GM12878 (cell line): ENCODE measurements at regions not wholly inside any gene's neighbourhood (a gene's known extent, or its start where the extent isn't known, plus 50 kb on each side); places are given as distances from the start of the nearest gene placed in this dataset.

Experiments
- ATAC-seq: fragments of 200-7000 bp; cut with Tn5 transposase; 3 replicates; pipeline ENCODE4 v1.9.1; 2020; ENCODE audit warnings: mild to moderate bottlenecking, moderate library complexity
- BruUV-seq: library from RNA; stranded (reverse); fragments of 400-500 nt; replicated peaks from 2 replicates; lab custom pipeline; 2021; lab: Mats Ljungman, UMichigan
- CTCF ChIA-PET: fragments of 300-600 bp; sonication (Branson Sonifier 250); formaldehyde crosslinking; extraction: SDS; loops from one replicate; lab custom pipeline; 2021; ENCODE audit warnings: inconsistent platforms; lab: Yijun Ruan, JAX
- POLR2A ChIA-PET: fragments of 350-600 bp; formaldehyde crosslinking; extraction: SDS; loops from one replicate; lab custom pipeline; 2021; ENCODE audit warnings: inconsistent platforms; lab: Charles Lee
- RAD21 ChIA-PET: fragments of 300-600 bp; sonication (Branson Sonifier 250); formaldehyde crosslinking; loops from one replicate; lab custom pipeline; 2023; ENCODE audit warnings: antibody characterized with exemption; ENCODE audit not compliant: unreplicated experiment; lab: Charles Lee
- SMC1A ChIA-PET: fragments of 300-600 bp; sonication (Branson Sonifier 250); formaldehyde crosslinking; loops from one replicate; lab custom pipeline; 2023; ENCODE audit not compliant: unreplicated experiment, uncharacterized antibody; lab: Charles Lee
- DNase-seq: peaks from one replicate; pipeline ENCODE4 v3.0.0-alpha.2; 2011; ENCODE audit warnings: low read depth, low spot score
- FAIRE-seq: peaks from 3 replicates; lab custom pipeline; 2011; peaks lifted over from hg19 to GRCh38; lab: Jason Lieb, UNC
- H2AFZ ChIP-seq: 2 replicates; pipeline ENCODE4 v1.6.0; 2011; ENCODE audit warnings: low read depth, low read length, control low read depth; ENCODE audit not compliant: control insufficient read depth
- H3K27ac ChIP-seq: 2 replicates; pipeline ENCODE4 v1.5.1; 2011; ENCODE audit warnings: control low read depth; ENCODE audit not compliant: control insufficient read depth, insufficient read depth
- H3K27me3 ChIP-seq, 2 experiments: replicated peaks in 1 of 2; 2 replicates each; pipeline versions ENCODE4 v1.6.0 to v1.6.1; 2011; ENCODE audit warnings: low read length in 1 of 2; ENCODE audit not compliant: control insufficient read depth in 2 of 2, insufficient read depth in 2 of 2
- H3K36me3 ChIP-seq, 2 experiments: 2 replicates each; pipeline ENCODE4 v1.5.1; 2011; ENCODE audit warnings: low read length in 1 of 2; ENCODE audit not compliant: control insufficient read depth in 2 of 2, insufficient read depth in 2 of 2
- H3K4me1 ChIP-seq: 2 replicates; pipeline ENCODE4 v1.6.1; 2011; ENCODE audit warnings: mild to moderate bottlenecking, low read length, moderate library complexity, mixed read lengths; ENCODE audit not compliant: control insufficient read depth, insufficient read depth
- H3K4me2 ChIP-seq: 2 replicates; pipeline ENCODE4 v1.6.0; 2011; ENCODE audit warnings: control low read depth; ENCODE audit not compliant: control insufficient read depth, insufficient read depth
- H3K4me3 ChIP-seq: fragments of 200-600 bp; sonication (generic); 2 replicates; pipeline ENCODE4 v1.5.1; 2016
- H3K79me2 ChIP-seq: 2 replicates; pipeline ENCODE4 v1.6.0; 2011; ENCODE audit warnings: low read length; ENCODE audit not compliant: control insufficient read depth, insufficient read depth
- H3K9ac ChIP-seq: 2 replicates; pipeline ENCODE4 v1.8.0; 2011; ENCODE audit warnings: low read length, control low read depth, mixed read lengths; ENCODE audit not compliant: control insufficient read depth, insufficient read depth
- H3K9me3 ChIP-seq: replicated peaks from 3 replicates; pipeline ENCODE4 v1.5.1; 2011; ENCODE audit warnings: mild to moderate bottlenecking, low read length; ENCODE audit not compliant: control insufficient read depth, insufficient read depth
- H4K20me1 ChIP-seq: 2 replicates; pipeline ENCODE4 v1.6.0; 2011; ENCODE audit not compliant: control insufficient read depth, insufficient read depth
- BACH1 ChIP-seq: fragments of 450-650 bp; IDR thresholded peaks from 2 replicates; pipeline ENCODE4 v1.6.1; 2017; ENCODE audit warnings: mild to moderate bottlenecking, borderline replicate concordance
- BHLHE40 ChIP-seq, 2 experiments: fragments of 450-650 bp in 1 of 2; IDR thresholded peaks; 2 replicates each; pipeline ENCODE4 v1.6.1; 2011 to 2017; ENCODE audit warnings: low read depth in 2 of 2, borderline replicate concordance in 1 of 2, improper control_type of control experiment in 1 of 2, low read length in 1 of 2, mild to moderate bottlenecking in 1 of 2
- DPF2 ChIP-seq: fragments of 450-650 bp; IDR thresholded peaks from 2 replicates; pipeline ENCODE4 v1.6.1; 2017; ENCODE audit warnings: mild to moderate bottlenecking
- IKZF2 ChIP-seq, 2 experiments: fragments of 450-650 bp; IDR thresholded peaks; 2 replicates each; pipeline ENCODE4 v1.6.1; 2017; ENCODE audit warnings: mild to moderate bottlenecking in 2 of 2, moderate library complexity in 2 of 2
- JUND ChIP-seq: IDR thresholded peaks from 2 replicates; pipeline ENCODE4 v1.6.1; 2012; ENCODE audit warnings: low read depth, mild to moderate bottlenecking, low read length, improper control_type of control experiment, moderate library complexity
- MYB ChIP-seq: fragments of 150-350 bp; IDR thresholded peaks from 2 replicates; pipeline ENCODE4 v1.6.1; 2014; ENCODE audit warnings: mild to moderate bottlenecking, low read depth, low read length, borderline replicate concordance
- MYC ChIP-seq: IDR thresholded peaks from 2 replicates; pipeline ENCODE4 v1.6.1; 2011; ENCODE audit warnings: mild to moderate bottlenecking, low read length, moderate library complexity, inconsistent platforms; ENCODE audit not compliant: insufficient read depth, insufficient replicate concordance, insufficient read length, severe bottlenecking
- NFIC ChIP-seq: IDR thresholded peaks from 2 replicates; pipeline ENCODE4 v1.6.1; 2012; ENCODE audit warnings: low read depth, mild to moderate bottlenecking, inconsistent platforms, low read length, moderate library complexity
- NFYA ChIP-seq: IDR thresholded peaks from 2 replicates; pipeline ENCODE4 v1.6.1; 2011; ENCODE audit warnings: low read depth, mild to moderate bottlenecking, low read length, improper control_type of control experiment, borderline replicate concordance
- RB1 ChIP-seq: fragments of 450-650 bp; formaldehyde crosslinking; IDR thresholded peaks from 2 replicates; pipeline ENCODE4 v1.6.1; 2017; ENCODE audit warnings: mild to moderate bottlenecking, borderline replicate concordance
- ZNF24 ChIP-seq: fragments of 450-650 bp; IDR thresholded peaks from 2 replicates; pipeline ENCODE4 v1.6.1; 2017; ENCODE audit warnings: antibody characterized with exemption, mild to moderate bottlenecking
- WGBS: methylation state at CpG from one replicate; pipeline ENCODE4 v1.1.6; 2016; ENCODE audit warnings: low lambda C conversion rate; ENCODE audit not compliant: insufficient replicate concordance, insufficient coverage; ENCODE audit errors: missing lambda C conversion rate; 5-methylcytosine and 5-hydroxymethylcytosine counted together
- in situ Hi-C: fragments of 300-500 bp; cut with MboI; formaldehyde crosslinking; loops from 9 replicates; pipeline ENCODE4 v1.14.3; 2018; ENCODE audit warnings: mixed read lengths
- intact Hi-C: fragments of 100-400 bp; cut with micrococcal nuclease; formaldehyde crosslinking; loops from one replicate; pipeline ENCODE4 v1.14.2; 2022; ENCODE audit not compliant: unreplicated experiment
- TF ChIP-seq, protein P1 (sequence below): IDR thresholded peaks from 2 replicates; pipeline ENCODE4 v1.6.1; 2011; ENCODE audit warnings: mild to moderate bottlenecking, low read depth, low read length, moderate library complexity; ENCODE audit not compliant: insufficient replicate concordance
- TF ChIP-seq, protein P2 (sequence below): IDR thresholded peaks from 2 replicates; pipeline ENCODE4 v1.6.1; 2011; ENCODE audit warnings: low read depth, mild to moderate bottlenecking, low read length, moderate library complexity, borderline replicate concordance; ENCODE audit errors: extremely low read depth
- TF ChIP-seq, protein P3 (sequence below): fragments of 450-650 bp; IDR thresholded peaks from 2 replicates; pipeline ENCODE4 v1.6.1; 2017; ENCODE audit warnings: mild to moderate bottlenecking, moderate library complexity

DNA sequence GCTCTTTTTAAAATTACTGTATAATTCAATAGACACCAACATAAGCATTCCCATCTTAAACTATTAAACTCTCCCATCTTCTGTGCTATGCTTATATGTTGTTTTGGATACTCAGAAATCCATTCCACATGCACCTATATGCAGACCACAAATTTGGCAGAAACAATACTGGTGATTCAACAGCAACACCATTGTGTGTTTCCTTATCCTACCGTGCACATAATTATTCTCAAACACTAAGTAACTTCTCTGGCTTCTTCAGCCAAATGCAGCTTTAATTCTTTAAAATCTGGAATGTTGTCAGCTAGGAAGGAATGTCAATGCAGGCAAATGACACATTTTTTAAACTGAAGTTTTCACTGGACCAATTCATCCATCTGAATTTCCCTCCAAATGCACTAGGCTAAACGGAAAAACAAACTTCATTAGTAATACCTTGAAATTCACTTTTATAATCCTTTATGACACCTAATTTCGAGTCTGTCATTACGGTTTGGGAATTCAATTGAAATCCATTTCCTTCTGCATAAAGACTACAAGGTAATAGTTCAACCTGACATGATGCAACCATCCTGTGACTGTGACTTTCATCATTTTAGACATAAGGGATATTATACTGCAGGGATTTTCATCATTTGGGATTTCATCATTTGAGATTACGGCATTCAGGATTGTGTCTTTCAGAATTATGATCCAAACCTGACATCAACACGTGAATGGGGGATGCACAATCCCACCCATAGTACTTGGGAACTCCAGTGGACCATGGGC lies 308.5 kb downstream of the LTN1 start:
- H2AFZ ChIP-seq: no peak overlapping the region
- H4K20me1 ChIP-seq: no peaks in the 10 kb centered on the region
- FAIRE-seq (no peak), ATAC-seq (no peak), DNase-seq (no peak)
- 20% methylated on average over 6 of the region's 6 CpGs for WGBS
- POLR2A ChIA-PET: no interaction called here
- H3K9ac ChIP-seq: no peak overlapping the region
- RAD21 ChIA-PET: no interaction called here
- TF ChIP-seq IKZF2 (IDR thresholded peaks at IDR 0.05) (no peak), JUND (no peak), NFYA (no peak), BACH1 (no peak), DPF2 (no peak), MYC (no peak), BHLHE40 (IDR thresholded peaks at IDR 0.05; ENCODE audit: borderline replicate concordance in 1 of 2, low read depth in 2 of 2, low read length in 1 of 2) (no peak), RB1 (no peak), NFIC (no peak), MYB (no peak), ZNF24 (no peak)
- TF ChIP-seq, protein P1, sequence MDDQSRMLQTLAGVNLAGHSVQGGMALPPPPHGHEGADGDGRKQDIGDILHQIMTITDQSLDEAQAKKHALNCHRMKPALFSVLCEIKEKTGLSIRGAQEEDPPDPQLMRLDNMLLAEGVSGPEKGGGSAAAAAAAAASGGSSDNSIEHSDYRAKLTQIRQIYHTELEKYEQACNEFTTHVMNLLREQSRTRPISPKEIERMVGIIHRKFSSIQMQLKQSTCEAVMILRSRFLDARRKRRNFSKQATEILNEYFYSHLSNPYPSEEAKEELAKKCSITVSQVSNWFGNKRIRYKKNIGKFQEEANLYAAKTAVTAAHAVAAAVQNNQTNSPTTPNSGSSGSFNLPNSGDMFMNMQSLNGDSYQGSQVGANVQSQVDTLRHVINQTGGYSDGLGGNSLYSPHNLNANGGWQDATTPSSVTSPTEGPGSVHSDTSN: no peak
- TF ChIP-seq, protein P2, sequence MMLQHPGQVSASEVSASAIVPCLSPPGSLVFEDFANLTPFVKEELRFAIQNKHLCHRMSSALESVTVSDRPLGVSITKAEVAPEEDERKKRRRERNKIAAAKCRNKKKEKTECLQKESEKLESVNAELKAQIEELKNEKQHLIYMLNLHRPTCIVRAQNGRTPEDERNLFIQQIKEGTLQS: no peak
- TF ChIP-seq, protein P3, sequence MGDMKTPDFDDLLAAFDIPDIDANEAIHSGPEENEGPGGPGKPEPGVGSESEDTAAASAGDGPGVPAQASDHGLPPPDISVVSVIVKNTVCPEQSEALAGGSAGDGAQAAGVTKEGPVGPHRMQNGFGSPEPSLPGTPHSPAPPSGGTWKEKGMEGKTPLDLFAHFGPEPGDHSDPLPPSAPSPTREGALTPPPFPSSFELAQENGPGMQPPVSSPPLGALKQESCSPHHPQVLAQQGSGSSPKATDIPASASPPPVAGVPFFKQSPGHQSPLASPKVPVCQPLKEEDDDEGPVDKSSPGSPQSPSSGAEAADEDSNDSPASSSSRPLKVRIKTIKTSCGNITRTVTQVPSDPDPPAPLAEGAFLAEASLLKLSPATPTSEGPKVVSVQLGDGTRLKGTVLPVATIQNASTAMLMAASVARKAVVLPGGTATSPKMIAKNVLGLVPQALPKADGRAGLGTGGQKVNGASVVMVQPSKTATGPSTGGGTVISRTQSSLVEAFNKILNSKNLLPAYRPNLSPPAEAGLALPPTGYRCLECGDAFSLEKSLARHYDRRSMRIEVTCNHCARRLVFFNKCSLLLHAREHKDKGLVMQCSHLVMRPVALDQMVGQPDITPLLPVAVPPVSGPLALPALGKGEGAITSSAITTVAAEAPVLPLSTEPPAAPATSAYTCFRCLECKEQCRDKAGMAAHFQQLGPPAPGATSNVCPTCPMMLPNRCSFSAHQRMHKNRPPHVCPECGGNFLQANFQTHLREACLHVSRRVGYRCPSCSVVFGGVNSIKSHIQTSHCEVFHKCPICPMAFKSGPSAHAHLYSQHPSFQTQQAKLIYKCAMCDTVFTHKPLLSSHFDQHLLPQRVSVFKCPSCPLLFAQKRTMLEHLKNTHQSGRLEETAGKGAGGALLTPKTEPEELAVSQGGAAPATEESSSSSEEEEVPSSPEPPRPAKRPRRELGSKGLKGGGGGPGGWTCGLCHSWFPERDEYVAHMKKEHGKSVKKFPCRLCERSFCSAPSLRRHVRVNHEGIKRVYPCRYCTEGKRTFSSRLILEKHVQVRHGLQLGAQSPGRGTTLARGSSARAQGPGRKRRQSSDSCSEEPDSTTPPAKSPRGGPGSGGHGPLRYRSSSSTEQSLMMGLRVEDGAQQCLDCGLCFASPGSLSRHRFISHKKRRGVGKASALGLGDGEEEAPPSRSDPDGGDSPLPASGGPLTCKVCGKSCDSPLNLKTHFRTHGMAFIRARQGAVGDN: no peak
- intact Hi-C loops: no loop called here
- H3K27me3 ChIP-seq: no peaks in the 10 kb centered on the region
- no peak overlapping the region for H3K27ac ChIP-seq
- SMC1A ChIA-PET: no interaction called here
- CTCF ChIA-PET: no interaction called here
- no peak overlapping the region for H3K4me2 ChIP-seq
- in situ Hi-C loops: no loop called here
- H3K4me3 ChIP-seq: no peak overlapping the region
- no peaks in the 10 kb centered on the region for H3K4me1 ChIP-seq
- no peaks in the 10 kb centered on the region for H3K9me3 ChIP-seq
- no TSS peak for BruUV-seq
- H3K36me3 ChIP-seq: no peaks in the 10 kb centered on the region
- no peaks in the 10 kb centered on the region for H3K79me2 ChIP-seq
